ACC112 (cell line): ENCODE measurements at regions not wholly inside any gene's neighbourhood (a gene's known extent, or its start where the extent isn't known, plus 50 kb on each side); places are given as distances from the start of the nearest gene placed in this dataset.

Experiments
- H2AFZ ChIP-seq: fragments of 200-600 bp; sonication (generic); one replicate; pipeline ENCODE4 v1.6.0; 2017; ENCODE audit warnings: antibody characterized with exemption, low read length; ENCODE audit not compliant: unreplicated experiment
- H3K27ac ChIP-seq: fragments of 200-600 bp; sonication (generic); 2 replicates; pipeline ENCODE4 v1.5.1; 2014; ENCODE audit warnings: low read depth, mild to moderate bottlenecking, antibody characterized with exemption, low read length, moderate library complexity
- H3K27me3 ChIP-seq: fragments of 200-600 bp; sonication (generic); 2 replicates; pipeline ENCODE4 v1.6.1; 2014; ENCODE audit warnings: mild to moderate bottlenecking, antibody characterized with exemption, low read length, moderate library complexity, mixed read lengths; ENCODE audit not compliant: insufficient read depth
- H3K36me3 ChIP-seq: fragments of 200-600 bp; sonication (generic); 2 replicates; pipeline ENCODE4 v1.6.1; 2016; ENCODE audit warnings: mild to moderate bottlenecking, antibody characterized with exemption, low read length, moderate library complexity, mixed read lengths; ENCODE audit not compliant: insufficient read depth
- H3K4me1 ChIP-seq: fragments of 200-600 bp; sonication (generic); one replicate; pipeline ENCODE4 v1.6.1; 2016; ENCODE audit warnings: low read length, mixed read lengths; ENCODE audit not compliant: insufficient read depth, unreplicated experiment, control insufficient read depth
- H3K4me3 ChIP-seq: fragments of 200-600 bp; sonication (generic); 2 replicates; pipeline ENCODE4 v1.5.1; 2014; ENCODE audit warnings: mild to moderate bottlenecking, low read depth, low read length
- H3K79me2 ChIP-seq: fragments of 200-600 bp; sonication (generic); one replicate; pipeline ENCODE4 v1.6.0; 2016; ENCODE audit warnings: low read length; ENCODE audit not compliant: control insufficient read depth, unreplicated experiment, insufficient read depth

- Histone ChIP-seq H3K27me3 (peaks cover 33% of the 10 kb centered on the region; the same call in 1 of the 2 replicates), H3K79me2 (no peaks in the 10 kb centered on the region), H3K36me3 (no peaks in the 10 kb centered on the region), H3K4me1 (no peaks in the 10 kb centered on the region), H2AFZ (no peak overlapping the region), H3K27ac (no peak overlapping the region), H3K4me3 (no peak overlapping the region)
Measured at GRCh38 chr18:46291149-46291548, 187.0 kb downstream of the HAUS1 start.

DNA sequence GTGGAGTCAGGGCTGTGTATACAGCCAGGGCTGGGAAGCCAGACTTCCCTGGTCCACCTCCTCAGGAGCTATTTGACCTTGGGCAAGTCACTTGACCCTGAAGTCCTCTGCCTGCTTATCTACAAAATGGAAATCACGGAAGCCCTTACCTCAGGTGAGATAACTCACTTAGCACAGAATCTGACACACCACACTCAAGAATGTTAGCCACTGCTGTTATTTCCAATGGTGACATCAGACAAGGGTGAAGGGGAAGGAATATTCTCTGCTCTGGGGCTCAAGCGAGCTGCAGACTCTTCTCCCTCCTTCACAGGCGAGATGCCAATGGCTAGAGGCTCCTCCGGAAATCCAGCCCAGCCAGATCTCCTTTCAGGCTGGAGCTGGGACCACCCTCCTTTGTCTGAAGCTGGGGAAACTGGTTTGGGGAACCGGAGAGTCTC, 189.6 kb downstream of the HAUS1 start:
- no peaks in the 10 kb centered on the region for H3K4me1 ChIP-seq
- no peak overlapping the region for H2AFZ ChIP-seq
- H3K4me3 ChIP-seq, result no peak overlapping the region

DNA sequence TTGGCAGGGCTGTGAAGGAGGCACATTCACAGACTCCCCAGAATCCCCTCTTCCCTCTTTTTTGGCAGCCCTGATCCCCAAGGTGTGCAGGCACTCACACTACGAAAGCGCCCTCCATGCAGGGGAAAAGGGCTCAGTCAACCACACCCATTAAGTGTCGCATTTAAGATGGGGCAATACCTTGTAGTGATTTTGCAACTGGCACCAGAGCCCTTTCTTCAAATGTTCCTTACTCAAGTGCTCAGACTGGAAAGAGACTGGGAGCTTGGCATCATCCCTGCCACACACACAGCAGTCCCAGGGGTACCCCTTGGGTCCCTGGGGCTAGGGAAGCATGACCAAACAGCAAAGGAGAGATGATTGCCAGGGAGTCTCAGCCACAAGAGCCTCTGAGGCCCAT, 190.1 kb downstream of the HAUS1 start:
- Histone ChIP-seq H3K79me2 (no peaks in the 10 kb centered on the region), H3K4me3 (no peak overlapping the region), H2AFZ (no peak overlapping the region), H3K4me1 (no peaks in the 10 kb centered on the region), H3K27me3 (peaks cover 17% of the 10 kb centered on the region; the same call in 1 of the 2 replicates), H3K27ac (no peak overlapping the region), H3K36me3 (no peaks in the 10 kb centered on the region)

More for the DNA sequence above, 189.6 kb downstream of the HAUS1 start:
- Histone ChIP-seq H3K36me3 (no peaks in the 10 kb centered on the region), H3K27ac (no peak overlapping the region), H3K27me3 (peaks cover 20% of the 10 kb centered on the region; the same call in 1 of the 2 replicates), H3K79me2 (no peaks in the 10 kb centered on the region)

GRCh38 chr18:46294751-46295150, 190.6 kb downstream of the HAUS1 start:
- H3K79me2 ChIP-seq, result no peaks in the 10 kb centered on the region
- H3K4me1 ChIP-seq, result no peaks in the 10 kb centered on the region
- H3K27me3 ChIP-seq, result peaks cover 19% of the 10 kb centered on the region; the same call in 1 of the 2 replicates
- no peak overlapping the region for H3K4me3 ChIP-seq
- no peak overlapping the region for H3K27ac ChIP-seq
- H2AFZ ChIP-seq, result no peak overlapping the region
- no peaks in the 10 kb centered on the region for H3K36me3 ChIP-seq

DNA sequence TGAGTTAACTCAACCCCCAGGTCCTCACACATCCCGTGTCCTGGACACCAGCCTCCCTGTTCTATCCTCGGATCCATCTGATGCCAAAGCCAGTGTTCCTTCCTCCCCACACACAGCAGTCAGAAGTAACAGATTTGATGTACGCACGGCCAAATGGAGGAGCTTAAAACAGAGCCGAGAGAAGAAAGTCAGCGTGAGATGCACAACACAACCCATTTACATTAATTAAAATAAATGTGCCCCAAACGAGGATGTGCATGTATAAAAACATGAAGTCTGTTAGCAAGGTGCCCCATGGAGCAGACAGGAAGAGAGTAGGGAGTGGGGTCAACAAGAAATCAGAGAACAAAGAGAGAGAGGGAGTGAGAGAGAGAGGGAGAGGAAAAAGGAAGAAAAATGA, 191.2 kb downstream of the HAUS1 start:
- H3K4me3 ChIP-seq, result no peak overlapping the region
- H3K27me3 ChIP-seq, result peaks cover 19% of the 10 kb centered on the region; the same call in 1 of the 2 replicates
- H3K27ac ChIP-seq, result no peak overlapping the region
- H3K4me1 ChIP-seq, result no peaks in the 10 kb centered on the region
- no peak overlapping the region for H2AFZ ChIP-seq
- no peaks in the 10 kb centered on the region for H3K36me3 ChIP-seq
- H3K79me2 ChIP-seq, result no peaks in the 10 kb centered on the region

- Histone ChIP-seq H3K4me3 (no peak overlapping the region), H3K36me3 (no peaks in the 10 kb centered on the region), H3K4me1 (no peaks in the 10 kb centered on the region), H2AFZ (no peak overlapping the region), H3K27me3 (peaks cover 29% of the 10 kb centered on the region), H3K79me2 (no peaks in the 10 kb centered on the region), H3K27ac (no peak overlapping the region)
Measured at GRCh38 chr18:46296656-46297055, 192.5 kb downstream of the HAUS1 start.

GRCh38 chr18:46297124-46297523, 192.9 kb downstream of the HAUS1 start:
- Histone ChIP-seq H2AFZ (no peak overlapping the region), H3K36me3 (no peaks in the 10 kb centered on the region), H3K4me3 (no peak overlapping the region), H3K4me1 (no peaks in the 10 kb centered on the region), H3K79me2 (no peaks in the 10 kb centered on the region), H3K27me3 (peaks cover 32% of the 10 kb centered on the region), H3K27ac (no peak overlapping the region)

DNA sequence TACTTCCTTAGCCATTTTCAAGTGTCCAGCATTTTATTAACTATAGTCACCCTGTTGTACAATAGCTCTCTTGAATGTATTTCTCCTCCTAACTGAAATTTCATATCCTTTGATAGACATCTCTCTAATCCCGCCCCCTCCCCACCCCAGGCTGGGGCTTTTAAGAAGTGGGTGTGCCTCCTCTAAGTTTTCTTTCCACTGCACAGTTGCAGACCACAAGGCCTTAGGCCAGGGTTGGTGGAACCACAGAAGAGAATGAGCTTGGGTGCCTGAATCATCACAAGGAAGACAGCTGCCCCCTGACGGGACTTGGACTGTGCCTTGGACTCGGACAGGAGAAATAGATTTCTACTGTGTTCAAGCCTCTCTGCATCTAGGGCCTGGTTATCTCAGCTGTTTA, 193.4 kb downstream of the HAUS1 start:
- H3K4me3 ChIP-seq, result no peak overlapping the region
- H3K36me3 ChIP-seq, result no peaks in the 10 kb centered on the region
- H3K27me3 ChIP-seq, result peaks cover 32% of the 10 kb centered on the region
- no peaks in the 10 kb centered on the region for H3K4me1 ChIP-seq
- H2AFZ ChIP-seq, result no peak overlapping the region
- no peaks in the 10 kb centered on the region for H3K79me2 ChIP-seq
- H3K27ac ChIP-seq, result no peak overlapping the region

GRCh38 chr18:46298511-46298910, 194.3 kb downstream of the HAUS1 start:
- Histone ChIP-seq H3K36me3 (no peaks in the 10 kb centered on the region), H3K27ac (no peak overlapping the region), H3K79me2 (no peaks in the 10 kb centered on the region), H2AFZ (no peak overlapping the region), H3K27me3 (peaks cover 41% of the 10 kb centered on the region), H3K4me1 (no peaks in the 10 kb centered on the region), H3K4me3 (no peak overlapping the region)

- no peaks in the 10 kb centered on the region for H3K36me3 ChIP-seq
- H3K4me3 ChIP-seq, result no peak overlapping the region
- H2AFZ ChIP-seq, result no peak overlapping the region
- H3K27me3 ChIP-seq, result peaks cover 48% of the 10 kb centered on the region
- H3K79me2 ChIP-seq, result no peaks in the 10 kb centered on the region
- H3K27ac ChIP-seq, result no peak overlapping the region
- H3K4me1 ChIP-seq, result no peaks in the 10 kb centered on the region
Measured at GRCh38 chr18:46299465-46300008, 195.4 kb downstream of the HAUS1 start.

- H3K79me2 ChIP-seq, result no peaks in the 10 kb centered on the region
- no peak overlapping the region for H2AFZ ChIP-seq
- H3K4me1 ChIP-seq, result no peaks in the 10 kb centered on the region
- H3K27me3 ChIP-seq, result peaks cover 62% of the 10 kb centered on the region
- H3K27ac ChIP-seq, result no peak overlapping the region
- no peaks in the 10 kb centered on the region for H3K36me3 ChIP-seq
- H3K4me3 ChIP-seq, result no peak overlapping the region
Measured at GRCh38 chr18:46301081-46301480, 196.9 kb downstream of the HAUS1 start.
